ENCODE measurements at regions not wholly inside any gene's neighbourhood (a gene's known extent, or its start where the extent isn't known, plus 50 kb on each side); places are given as distances from the start of the nearest gene placed in this dataset.

DNA sequence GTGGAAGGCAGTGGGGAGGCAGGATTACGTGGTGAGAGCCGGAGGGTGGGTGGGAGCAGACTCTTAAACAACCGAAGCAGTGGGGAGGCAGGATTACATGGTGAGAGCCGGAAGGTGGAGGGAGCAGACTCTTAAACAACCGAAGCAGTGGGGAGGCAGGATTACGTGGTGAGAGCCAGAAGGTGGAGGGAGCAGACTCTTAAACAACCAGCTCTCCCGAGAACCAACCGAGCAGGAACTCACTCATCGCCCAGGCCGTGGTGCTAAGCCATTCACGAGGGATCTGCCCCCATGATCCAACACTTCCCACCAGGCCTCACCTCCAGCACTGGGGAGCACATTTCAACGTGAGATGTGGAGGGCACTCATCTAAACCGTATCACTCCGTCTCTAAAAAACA, 87.7 kb downstream of the RTP5 start:
- TF ChIP-seq CTCF (IDR thresholded peaks at IDR 0.05; ENCODE audit: insufficient read depth, low read length) (no peak), POLR2AphosphoS5 (IDR thresholded peaks at IDR 0.05; ENCODE audit: low read depth) (no peak)
- TF ChIP-seq, protein P1, sequence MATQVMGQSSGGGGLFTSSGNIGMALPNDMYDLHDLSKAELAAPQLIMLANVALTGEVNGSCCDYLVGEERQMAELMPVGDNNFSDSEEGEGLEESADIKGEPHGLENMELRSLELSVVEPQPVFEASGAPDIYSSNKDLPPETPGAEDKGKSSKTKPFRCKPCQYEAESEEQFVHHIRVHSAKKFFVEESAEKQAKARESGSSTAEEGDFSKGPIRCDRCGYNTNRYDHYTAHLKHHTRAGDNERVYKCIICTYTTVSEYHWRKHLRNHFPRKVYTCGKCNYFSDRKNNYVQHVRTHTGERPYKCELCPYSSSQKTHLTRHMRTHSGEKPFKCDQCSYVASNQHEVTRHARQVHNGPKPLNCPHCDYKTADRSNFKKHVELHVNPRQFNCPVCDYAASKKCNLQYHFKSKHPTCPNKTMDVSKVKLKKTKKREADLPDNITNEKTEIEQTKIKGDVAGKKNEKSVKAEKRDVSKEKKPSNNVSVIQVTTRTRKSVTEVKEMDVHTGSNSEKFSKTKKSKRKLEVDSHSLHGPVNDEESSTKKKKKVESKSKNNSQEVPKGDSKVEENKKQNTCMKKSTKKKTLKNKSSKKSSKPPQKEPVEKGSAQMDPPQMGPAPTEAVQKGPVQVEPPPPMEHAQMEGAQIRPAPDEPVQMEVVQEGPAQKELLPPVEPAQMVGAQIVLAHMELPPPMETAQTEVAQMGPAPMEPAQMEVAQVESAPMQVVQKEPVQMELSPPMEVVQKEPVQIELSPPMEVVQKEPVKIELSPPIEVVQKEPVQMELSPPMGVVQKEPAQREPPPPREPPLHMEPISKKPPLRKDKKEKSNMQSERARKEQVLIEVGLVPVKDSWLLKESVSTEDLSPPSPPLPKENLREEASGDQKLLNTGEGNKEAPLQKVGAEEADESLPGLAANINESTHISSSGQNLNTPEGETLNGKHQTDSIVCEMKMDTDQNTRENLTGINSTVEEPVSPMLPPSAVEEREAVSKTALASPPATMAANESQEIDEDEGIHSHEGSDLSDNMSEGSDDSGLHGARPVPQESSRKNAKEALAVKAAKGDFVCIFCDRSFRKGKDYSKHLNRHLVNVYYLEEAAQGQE (IDR thresholded peaks at IDR 0.05; ENCODE audit: insufficient replicate concordance, low read depth) = no peak
